Lower lobe of right lung (tissue), 2 donors: ENCODE measurements at regions not wholly inside any gene's neighbourhood (a gene's known extent, or its start where the extent isn't known, plus 50 kb on each side); places are given as distances from the start of the nearest gene placed in this dataset.
"Not testable (repeated sequence)": the region's sequence is repeated elsewhere in the genome, so short reads cannot be mapped to it uniquely, and the experiment has no call there.

Source experiments
- ATAC-seq, 2 donors: fragments of 200-7000 bp; cut with Tn5 transposase; one replicate each; pipeline ENCODE4 v1.9.1; 2020 to 2022; ENCODE audit warnings: mild to moderate bottlenecking in 2 of 2, moderate library complexity in 2 of 2
- DNase-seq: peaks from one replicate; pipeline ENCODE4 v3.0.0-alpha.2; 2020
- H3K27ac ChIP-seq: fragments of 200-600 bp; one replicate; pipeline ENCODE4 v1.8.0; 2022
- H3K27me3 ChIP-seq: fragments of 200-600 bp; one replicate; pipeline ENCODE4 v1.8.0; 2022; ENCODE audit warnings: low read depth
- H3K36me3 ChIP-seq: fragments of 200-600 bp; one replicate; pipeline ENCODE4 v1.8.0; 2022; ENCODE audit warnings: mild to moderate bottlenecking
- H3K4me1 ChIP-seq: fragments of 200-600 bp; one replicate; pipeline ENCODE4 v1.8.0; 2022
- H3K4me3 ChIP-seq: fragments of 200-600 bp; one replicate; pipeline ENCODE4 v1.8.0; 2022; ENCODE audit warnings: mild to moderate bottlenecking
- H3K9me3 ChIP-seq: fragments of 200-600 bp; one replicate; pipeline ENCODE4 v1.8.0; 2022
- intact Hi-C: fragments of 100-400 bp; cut with DNase I; formaldehyde crosslinking; loops from one replicate; pipeline ENCODE4 v1.11.0; 2022
- TF ChIP-seq, protein P1 (sequence below): fragments of 200-600 bp; IDR thresholded peaks from one replicate; pipeline ENCODE4 v1.8.0; 2022; ENCODE audit warnings: antibody characterized with exemption, mild to moderate bottlenecking
- donor health status: DM: no; HTN: yes; CAD: no; lungs with severe emphysema.

GRCh38 chr6:51049288-51049982 lies 230.8 kb downstream of the TFAP2B start:
- no peaks in the 10 kb centered on the region for H3K4me1 ChIP-seq
- intact Hi-C loops: no loop called here
- ATAC-seq (no peak), DNase-seq (no peak)
- H3K9me3 ChIP-seq: no peaks in the 10 kb centered on the region
- no peaks in the 10 kb centered on the region for H3K27me3 ChIP-seq
- no peaks in the 10 kb centered on the region for H3K36me3 ChIP-seq
- no peak overlapping the region for H3K4me3 ChIP-seq
- H3K27ac ChIP-seq: no peak overlapping the region
- TF ChIP-seq, protein P1, sequence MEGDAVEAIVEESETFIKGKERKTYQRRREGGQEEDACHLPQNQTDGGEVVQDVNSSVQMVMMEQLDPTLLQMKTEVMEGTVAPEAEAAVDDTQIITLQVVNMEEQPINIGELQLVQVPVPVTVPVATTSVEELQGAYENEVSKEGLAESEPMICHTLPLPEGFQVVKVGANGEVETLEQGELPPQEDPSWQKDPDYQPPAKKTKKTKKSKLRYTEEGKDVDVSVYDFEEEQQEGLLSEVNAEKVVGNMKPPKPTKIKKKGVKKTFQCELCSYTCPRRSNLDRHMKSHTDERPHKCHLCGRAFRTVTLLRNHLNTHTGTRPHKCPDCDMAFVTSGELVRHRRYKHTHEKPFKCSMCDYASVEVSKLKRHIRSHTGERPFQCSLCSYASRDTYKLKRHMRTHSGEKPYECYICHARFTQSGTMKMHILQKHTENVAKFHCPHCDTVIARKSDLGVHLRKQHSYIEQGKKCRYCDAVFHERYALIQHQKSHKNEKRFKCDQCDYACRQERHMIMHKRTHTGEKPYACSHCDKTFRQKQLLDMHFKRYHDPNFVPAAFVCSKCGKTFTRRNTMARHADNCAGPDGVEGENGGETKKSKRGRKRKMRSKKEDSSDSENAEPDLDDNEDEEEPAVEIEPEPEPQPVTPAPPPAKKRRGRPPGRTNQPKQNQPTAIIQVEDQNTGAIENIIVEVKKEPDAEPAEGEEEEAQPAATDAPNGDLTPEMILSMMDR: no peak

GRCh38 chr6:51049983-51050877 lies 231.6 kb downstream of the TFAP2B start:
- no peak overlapping the region for H3K27ac ChIP-seq
- no peaks in the 10 kb centered on the region for H3K4me1 ChIP-seq
- no peak for DNase-seq
- TF ChIP-seq, protein P1: no peak
- intact Hi-C loops: no loop called here
- H3K36me3 ChIP-seq: no peaks in the 10 kb centered on the region
- H3K9me3 ChIP-seq: no peaks in the 10 kb centered on the region
- H3K4me3 ChIP-seq: no peak overlapping the region
- ATAC-seq: no peak
- no peaks in the 10 kb centered on the region for H3K27me3 ChIP-seq

GRCh38 chr6:51052716-51053115 lies 234.0 kb downstream of the TFAP2B start:
- H3K4me3 ChIP-seq, DNase-seq, H3K4me1 ChIP-seq, H3K27me3 ChIP-seq, H3K9me3 ChIP-seq, ATAC-seq, H3K36me3 ChIP-seq, intact Hi-C loops, H3K27ac ChIP-seq: not testable (repeated sequence)

DNA sequence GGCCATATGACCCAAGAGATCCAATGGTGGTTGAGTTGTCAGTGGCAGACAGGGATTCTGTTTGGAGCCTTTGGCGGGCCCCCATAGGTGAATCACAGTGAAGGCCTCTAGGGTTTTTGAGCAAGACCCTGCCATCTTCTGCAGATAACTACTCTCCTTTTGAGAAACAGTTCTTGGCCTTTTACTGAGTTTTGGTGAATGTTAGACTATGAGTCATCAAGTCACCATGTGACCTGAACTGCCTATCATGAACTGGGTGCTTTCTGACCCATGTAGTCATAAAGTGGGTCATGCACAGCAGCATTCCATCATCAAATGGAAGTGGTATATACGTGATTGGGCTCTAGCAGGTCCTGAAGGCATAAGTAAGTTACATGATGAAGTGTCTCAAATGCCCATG lies 236.6 kb downstream of the TFAP2B start:
- H3K4me1 ChIP-seq, H3K4me3 ChIP-seq, H3K36me3 ChIP-seq, ATAC-seq, H3K9me3 ChIP-seq, DNase-seq, intact Hi-C loops, H3K27ac ChIP-seq, H3K27me3 ChIP-seq: not testable (repeated sequence)

DNA sequence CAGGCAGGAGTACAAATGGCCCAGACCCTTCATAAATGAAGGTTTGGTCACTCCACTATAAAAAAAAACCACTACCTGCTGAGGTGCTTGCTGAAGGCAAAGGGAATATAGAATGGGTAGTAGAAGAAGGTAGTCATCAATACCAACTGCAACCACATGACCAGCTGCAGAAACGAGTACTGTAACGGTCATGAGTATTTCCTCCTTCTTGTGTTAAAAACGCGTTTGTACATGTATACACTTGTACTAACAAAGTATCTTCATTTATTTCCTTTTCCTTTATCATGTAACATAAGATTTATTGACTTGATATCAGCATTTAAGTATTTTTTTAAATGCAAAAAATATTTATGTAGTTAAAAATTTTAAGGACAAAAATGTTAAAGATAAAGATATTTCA lies 238.6 kb downstream of the TFAP2B start:
- ATAC-seq: no peak
- Histone ChIP-seq H3K27me3 (no peaks in the 10 kb centered on the region), H3K4me3 (no peak overlapping the region), H3K36me3 (no peaks in the 10 kb centered on the region), H3K9me3 (no peaks in the 10 kb centered on the region), H3K4me1 (no peaks in the 10 kb centered on the region), H3K27ac (no peak overlapping the region)
- no peak for DNase-seq
- intact Hi-C loops: no loop called here
- TF ChIP-seq, protein P1: no peak

GRCh38 chr6:51060262-51060762 lies 241.6 kb downstream of the TFAP2B start:
- intact Hi-C loops: no loop called here
- no peaks in the 10 kb centered on the region for H3K4me1 ChIP-seq
- no peak overlapping the region for H3K4me3 ChIP-seq
- DNase-seq (no peak), ATAC-seq (no peak)
- H3K36me3 ChIP-seq: no peaks in the 10 kb centered on the region
- H3K27ac ChIP-seq: no peak overlapping the region
- no peaks in the 10 kb centered on the region for H3K9me3 ChIP-seq
- TF ChIP-seq, protein P1: no peak
- H3K27me3 ChIP-seq: no peaks in the 10 kb centered on the region
